ENCODE measurements at regions not wholly inside any gene's neighbourhood (a gene's known extent, or its start where the extent isn't known, plus 50 kb on each side); places are given as distances from the start of the nearest gene placed in this dataset.
A peak's percentile ranks its signal among the peaks of the same experiment; 100 is the strongest.

DNA sequence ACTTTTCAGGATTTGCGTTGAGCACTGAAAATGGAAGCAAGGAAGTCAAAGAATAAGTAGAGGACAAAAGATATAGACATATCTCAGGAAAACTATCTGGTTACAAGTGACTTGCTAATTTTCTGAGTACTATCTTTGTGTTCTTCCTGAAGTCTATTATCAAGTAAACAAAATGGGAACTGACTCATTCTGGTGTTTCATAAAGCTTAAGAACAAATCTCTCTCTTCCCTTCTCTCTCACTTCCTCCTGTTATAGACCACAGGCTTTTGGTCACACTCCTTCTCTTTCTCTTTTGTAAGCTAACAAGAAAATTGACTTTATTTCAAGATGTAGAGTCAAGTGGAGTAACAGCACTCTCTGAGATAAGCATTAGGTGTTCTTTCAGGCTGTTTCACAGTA is 406.6 kb upstream of the SYT1 start:
- Mint-ChIP-seq H3K27ac (no peak overlapping the region), H3K4me3 (no peak overlapping the region), H3K4me1 (ENCODE audit: unreplicated experiment) (no peaks in the 10 kb centered on the region), H3K27me3 (peaks cover 2% of the 10 kb centered on the region), H3K36me3 (no peaks in the 10 kb centered on the region), H3K9me3 (peaks cover 3% of the 10 kb centered on the region)
- TF ChIP-seq, protein P1, sequence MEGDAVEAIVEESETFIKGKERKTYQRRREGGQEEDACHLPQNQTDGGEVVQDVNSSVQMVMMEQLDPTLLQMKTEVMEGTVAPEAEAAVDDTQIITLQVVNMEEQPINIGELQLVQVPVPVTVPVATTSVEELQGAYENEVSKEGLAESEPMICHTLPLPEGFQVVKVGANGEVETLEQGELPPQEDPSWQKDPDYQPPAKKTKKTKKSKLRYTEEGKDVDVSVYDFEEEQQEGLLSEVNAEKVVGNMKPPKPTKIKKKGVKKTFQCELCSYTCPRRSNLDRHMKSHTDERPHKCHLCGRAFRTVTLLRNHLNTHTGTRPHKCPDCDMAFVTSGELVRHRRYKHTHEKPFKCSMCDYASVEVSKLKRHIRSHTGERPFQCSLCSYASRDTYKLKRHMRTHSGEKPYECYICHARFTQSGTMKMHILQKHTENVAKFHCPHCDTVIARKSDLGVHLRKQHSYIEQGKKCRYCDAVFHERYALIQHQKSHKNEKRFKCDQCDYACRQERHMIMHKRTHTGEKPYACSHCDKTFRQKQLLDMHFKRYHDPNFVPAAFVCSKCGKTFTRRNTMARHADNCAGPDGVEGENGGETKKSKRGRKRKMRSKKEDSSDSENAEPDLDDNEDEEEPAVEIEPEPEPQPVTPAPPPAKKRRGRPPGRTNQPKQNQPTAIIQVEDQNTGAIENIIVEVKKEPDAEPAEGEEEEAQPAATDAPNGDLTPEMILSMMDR (conservative IDR thresholded peaks at IDR 0.05) = no peak
- no peak for DNase-seq (ENCODE audit: extremely low spot score, unreplicated experiment)

DNA sequence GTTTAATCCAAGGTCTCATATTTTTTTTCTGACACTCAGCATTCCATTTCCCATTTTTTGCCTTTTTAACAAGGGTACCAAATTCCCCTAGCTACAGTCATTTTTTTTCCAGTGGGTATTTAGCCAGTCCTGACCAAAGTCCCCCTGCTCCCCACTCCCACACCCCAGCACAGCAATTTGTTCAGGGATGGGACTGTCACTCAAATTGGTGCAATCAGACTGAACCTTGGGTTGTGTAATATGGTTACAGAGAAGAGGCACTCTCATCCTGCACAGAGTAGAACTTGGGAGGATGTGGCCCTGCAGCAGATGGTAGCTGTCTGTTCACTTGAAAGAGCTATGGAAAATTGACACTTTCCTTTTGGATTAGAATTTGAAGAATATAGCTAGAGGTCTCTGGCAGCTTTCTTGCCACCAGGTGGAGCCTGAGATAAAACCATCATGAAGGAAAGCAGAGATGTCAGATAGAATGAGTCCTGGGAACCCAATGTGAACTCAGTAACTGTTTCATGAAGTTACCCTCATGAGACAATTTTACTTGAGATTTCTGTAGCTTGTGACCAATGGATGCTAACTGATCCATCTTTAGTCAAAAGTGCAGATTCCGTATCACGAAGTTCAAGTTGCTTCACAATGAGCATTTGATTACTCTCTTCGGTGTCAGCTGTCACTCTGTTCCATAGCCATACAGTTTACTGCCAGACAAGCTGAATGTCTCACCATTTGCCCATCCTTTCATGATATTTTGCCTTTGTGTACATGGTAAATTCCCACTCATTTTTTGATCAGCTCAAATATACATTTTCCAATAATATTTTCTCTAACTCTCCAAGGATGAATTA is 394.0 kb upstream of the SYT1 start:
- H3K27ac Mint-ChIP-seq = no peak overlapping the region
- DNase-seq (ENCODE audit: extremely low spot score, unreplicated experiment) = no peak
- no peaks in the 10 kb centered on the region for H3K9me3 Mint-ChIP-seq
- H3K4me1 Mint-ChIP-seq (ENCODE audit: unreplicated experiment) = peaks cover 4% of the 10 kb centered on the region
- no peak overlapping the region for H3K4me3 Mint-ChIP-seq
- no peaks in the 10 kb centered on the region for H3K27me3 Mint-ChIP-seq
- H3K36me3 Mint-ChIP-seq = no peaks in the 10 kb centered on the region
- TF ChIP-seq, protein P1 (conservative IDR thresholded peaks at IDR 0.05) = peak; percentile 75

DNA sequence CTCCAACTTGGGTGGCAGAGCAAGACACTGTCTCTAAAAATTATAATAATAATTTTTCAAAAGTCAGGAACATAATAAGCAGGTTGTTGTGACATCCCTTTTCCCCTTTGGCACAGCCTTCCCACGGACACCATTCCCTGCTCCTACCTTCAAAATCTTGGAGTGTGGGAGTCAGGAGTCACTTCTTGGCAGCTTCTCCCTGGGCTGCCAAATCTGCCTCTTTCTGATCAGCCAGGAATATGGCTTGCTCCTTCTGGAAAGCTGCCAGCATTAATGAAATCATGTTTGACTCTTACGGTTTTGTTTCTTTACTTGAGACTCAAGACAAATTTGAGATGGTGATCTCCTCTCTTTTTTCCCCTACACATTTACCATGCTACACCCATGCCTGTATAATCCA is 391.4 kb upstream of the SYT1 start:
- no peaks in the 10 kb centered on the region for H3K36me3 Mint-ChIP-seq
- peaks cover 8% of the 10 kb centered on the region for H3K9me3 Mint-ChIP-seq
- DNase-seq (ENCODE audit: extremely low spot score, unreplicated experiment) = no peak
- no peak overlapping the region for H3K4me3 Mint-ChIP-seq
- H3K4me1 Mint-ChIP-seq (ENCODE audit: unreplicated experiment) = peaks cover 4% of the 10 kb centered on the region
- TF ChIP-seq, protein P1 (conservative IDR thresholded peaks at IDR 0.05) = no peak
- H3K27ac Mint-ChIP-seq = no peak overlapping the region
- H3K27me3 Mint-ChIP-seq = no peaks in the 10 kb centered on the region

DNA sequence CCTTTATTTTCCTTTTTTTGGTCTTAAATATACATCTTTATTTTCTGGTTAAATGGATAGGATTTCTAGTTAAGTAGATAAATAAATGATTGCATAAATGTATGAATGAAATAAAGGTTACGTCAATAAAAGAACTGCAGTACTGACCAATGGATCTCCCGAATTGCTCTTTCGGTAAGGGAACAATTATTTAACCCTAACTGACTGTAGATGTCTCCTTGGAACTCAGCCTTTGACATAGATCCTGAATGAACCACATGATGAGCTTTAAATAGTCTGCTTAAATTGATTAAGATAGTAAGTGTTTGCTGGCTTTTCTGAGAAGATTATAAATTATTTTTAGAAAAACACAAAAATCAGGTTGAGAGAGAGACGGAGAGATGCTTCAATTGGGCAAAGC is 391.0 kb upstream of the SYT1 start:
- H3K9me3 Mint-ChIP-seq = peaks cover 12% of the 10 kb centered on the region
- TF ChIP-seq, protein P1 (conservative IDR thresholded peaks at IDR 0.05) = no peak
- DNase-seq (ENCODE audit: extremely low spot score, unreplicated experiment) = no peak
- H3K4me1 Mint-ChIP-seq (ENCODE audit: unreplicated experiment) = peaks cover 4% of the 10 kb centered on the region
- no peak overlapping the region for H3K4me3 Mint-ChIP-seq
- no peaks in the 10 kb centered on the region for H3K27me3 Mint-ChIP-seq
- H3K36me3 Mint-ChIP-seq = no peaks in the 10 kb centered on the region
- no peak overlapping the region for H3K27ac Mint-ChIP-seq

DNA sequence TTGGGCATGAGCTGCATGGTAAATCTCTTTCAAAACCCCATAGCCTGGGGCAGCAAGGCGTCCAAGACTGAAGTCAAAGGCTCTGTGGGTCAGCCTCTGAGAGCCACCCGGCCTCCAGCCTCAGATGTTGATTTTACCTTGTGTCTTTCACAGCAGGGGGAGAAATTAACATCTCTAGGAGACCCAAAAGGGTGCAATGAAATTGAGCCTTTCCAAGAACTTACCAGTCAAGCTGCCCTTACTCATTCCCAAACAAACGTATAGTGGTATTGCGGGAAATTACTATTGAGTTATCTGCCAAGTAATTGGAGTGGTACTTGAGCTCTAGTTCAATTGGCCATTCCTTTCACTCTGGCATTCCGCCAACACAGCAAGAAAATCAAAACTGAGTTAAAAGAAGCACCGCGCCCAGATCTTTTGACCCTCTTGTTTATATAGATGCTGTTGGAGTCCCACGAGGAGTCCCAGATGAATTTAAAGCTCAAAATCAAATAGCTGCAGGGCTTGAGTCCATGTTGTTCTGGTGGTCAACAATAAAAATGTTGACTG is 380.7 kb upstream of the SYT1 start:
- no peaks in the 10 kb centered on the region for H3K36me3 Mint-ChIP-seq
- H3K27ac Mint-ChIP-seq = no peak overlapping the region
- no peak for DNase-seq (ENCODE audit: extremely low spot score, unreplicated experiment)
- H3K4me1 Mint-ChIP-seq (ENCODE audit: unreplicated experiment) = peaks cover 5% of the 10 kb centered on the region
- H3K9me3 Mint-ChIP-seq = peaks cover 7% of the 10 kb centered on the region
- no peak overlapping the region for H3K4me3 Mint-ChIP-seq
- TF ChIP-seq, protein P1 (conservative IDR thresholded peaks at IDR 0.05) = no peak
- H3K27me3 Mint-ChIP-seq = no peaks in the 10 kb centered on the region

All from type B pancreatic cell (in vitro differentiated cells).